BE2C (cell line): ENCODE measurements at regions not wholly inside any gene's neighbourhood (a gene's known extent, or its start where the extent isn't known, plus 50 kb on each side); places are given as distances from the start of the nearest gene placed in this dataset.
"Not testable (repeated sequence)": the region's sequence is repeated elsewhere in the genome, so short reads cannot be mapped to it uniquely, and the experiment has no call there.

ENCODE experiments used
- DNase-seq: peaks from one replicate; pipeline ENCODE4 v3.0.0-alpha.2; 2020
- H3K27me3 ChIP-seq: fragments of 250-450 bp; sonication (Bioruptor Pico); 2 replicates; pipeline ENCODE4 v1.5.1; 2020; ENCODE audit warnings: mild to moderate bottlenecking
- H3K36me3 ChIP-seq: fragments of 250-450 bp; sonication (Bioruptor Pico); 2 replicates; pipeline ENCODE4 v1.5.1; 2020; ENCODE audit warnings: mild to moderate bottlenecking
- H3K4me1 ChIP-seq: fragments of 250-450 bp; sonication (Bioruptor Pico); 2 replicates; pipeline ENCODE4 v1.5.1; 2020
- H3K4me3 ChIP-seq: 2 replicates; pipeline ENCODE4 v1.5.1; 2011; ENCODE audit warnings: low read depth, low read length
- H3K9me3 ChIP-seq: fragments of 250-450 bp; sonication (Bioruptor Pico); 2 replicates; pipeline ENCODE4 v1.5.1; 2020
- TF ChIP-seq, protein P1 (sequence below): IDR thresholded peaks from 2 replicates; pipeline ENCODE4 v1.5.1; 2012; ENCODE audit warnings: mild to moderate bottlenecking, low read depth, low read length

DNA sequence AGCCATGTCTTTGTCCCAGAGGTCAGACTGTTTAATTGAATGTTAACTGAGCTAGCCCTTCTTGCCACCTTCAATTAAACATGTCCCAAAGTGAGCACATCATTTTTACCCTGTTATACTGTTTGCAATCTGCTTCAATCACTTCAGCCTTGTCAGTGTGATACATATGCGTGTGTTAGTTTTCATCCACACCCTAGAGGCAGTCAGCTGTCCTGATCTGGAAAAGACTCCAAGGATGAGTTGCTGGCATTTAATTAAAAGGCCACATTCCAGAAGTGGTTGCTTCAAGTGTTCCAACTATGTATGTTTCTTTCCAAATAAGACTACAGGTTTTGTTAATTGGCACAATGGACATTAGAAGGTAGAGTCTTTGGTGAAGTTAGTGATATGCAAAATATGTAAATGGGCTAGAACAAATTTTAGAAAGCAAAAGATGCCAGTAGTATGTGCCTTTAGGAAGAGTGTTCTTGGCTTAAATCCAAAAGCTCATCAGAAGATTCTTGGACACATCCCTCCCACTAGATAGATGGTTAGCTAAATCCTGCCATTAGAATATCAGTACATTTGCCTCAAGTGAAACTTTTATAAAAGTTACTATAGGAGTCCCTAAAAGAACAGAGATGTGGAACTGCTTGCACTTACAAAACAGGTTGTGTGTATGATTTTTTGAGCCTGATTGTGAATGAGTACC is 79.5 kb upstream of the SLIT2 start:
- TF ChIP-seq, protein P1, sequence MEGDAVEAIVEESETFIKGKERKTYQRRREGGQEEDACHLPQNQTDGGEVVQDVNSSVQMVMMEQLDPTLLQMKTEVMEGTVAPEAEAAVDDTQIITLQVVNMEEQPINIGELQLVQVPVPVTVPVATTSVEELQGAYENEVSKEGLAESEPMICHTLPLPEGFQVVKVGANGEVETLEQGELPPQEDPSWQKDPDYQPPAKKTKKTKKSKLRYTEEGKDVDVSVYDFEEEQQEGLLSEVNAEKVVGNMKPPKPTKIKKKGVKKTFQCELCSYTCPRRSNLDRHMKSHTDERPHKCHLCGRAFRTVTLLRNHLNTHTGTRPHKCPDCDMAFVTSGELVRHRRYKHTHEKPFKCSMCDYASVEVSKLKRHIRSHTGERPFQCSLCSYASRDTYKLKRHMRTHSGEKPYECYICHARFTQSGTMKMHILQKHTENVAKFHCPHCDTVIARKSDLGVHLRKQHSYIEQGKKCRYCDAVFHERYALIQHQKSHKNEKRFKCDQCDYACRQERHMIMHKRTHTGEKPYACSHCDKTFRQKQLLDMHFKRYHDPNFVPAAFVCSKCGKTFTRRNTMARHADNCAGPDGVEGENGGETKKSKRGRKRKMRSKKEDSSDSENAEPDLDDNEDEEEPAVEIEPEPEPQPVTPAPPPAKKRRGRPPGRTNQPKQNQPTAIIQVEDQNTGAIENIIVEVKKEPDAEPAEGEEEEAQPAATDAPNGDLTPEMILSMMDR, result no peak

DNA sequence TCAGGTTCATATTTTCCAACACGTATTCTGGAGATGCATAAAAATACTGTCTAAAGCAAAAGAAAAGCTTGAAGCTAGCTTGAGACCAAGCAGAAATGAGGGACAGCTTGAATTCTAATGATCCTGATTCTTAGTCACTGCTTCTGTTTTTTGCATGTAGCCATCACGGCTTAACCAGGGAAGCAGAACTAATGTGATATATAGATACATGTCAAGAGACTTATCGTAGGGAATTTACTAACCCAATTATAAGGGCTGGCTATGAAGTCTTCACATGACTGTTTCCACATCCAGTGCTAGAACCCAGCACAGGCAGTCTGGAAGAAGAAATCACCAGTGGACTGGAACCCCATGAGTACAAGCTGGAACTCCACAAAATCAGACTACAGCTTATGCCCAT is 85.2 kb upstream of the SLIT2 start:
- Histone ChIP-seq H3K27me3 (no peaks in the 10 kb centered on the region), H3K9me3 (no peaks in the 10 kb centered on the region), H3K36me3 (no peaks in the 10 kb centered on the region), H3K4me1 (no peaks in the 10 kb centered on the region), H3K4me3 (no peak overlapping the region)
- no peak for DNase-seq
- TF ChIP-seq, protein P1, result no peak

More for the DNA sequence above, 79.5 kb upstream of the SLIT2 start:
- Histone ChIP-seq H3K4me1 (no peaks in the 10 kb centered on the region), H3K9me3 (no peaks in the 10 kb centered on the region), H3K36me3 (no peaks in the 10 kb centered on the region), H3K4me3 (no peak overlapping the region), H3K27me3 (no peaks in the 10 kb centered on the region)
- no peak for DNase-seq

DNA sequence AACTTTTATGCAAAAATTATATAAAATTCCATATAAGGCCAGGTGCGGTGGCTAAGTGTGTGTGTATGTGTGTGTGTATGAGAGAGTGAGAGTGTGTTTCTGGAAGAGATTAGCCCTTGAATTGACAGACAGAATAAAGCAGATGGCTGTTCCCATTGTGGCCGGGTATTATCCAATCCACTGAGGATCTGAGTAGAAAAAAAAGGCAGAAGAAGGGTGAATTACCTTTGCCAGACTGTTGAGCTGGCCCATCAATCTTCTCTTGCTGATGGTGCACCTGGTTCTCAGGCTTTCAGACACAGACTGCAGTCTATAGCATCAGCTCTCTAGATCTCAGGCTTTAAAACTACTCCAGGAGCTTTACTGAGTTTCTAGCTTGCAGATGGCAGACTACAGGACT is 92.2 kb upstream of the SLIT2 start:
- no peaks in the 10 kb centered on the region for H3K9me3 ChIP-seq
- H3K4me1 ChIP-seq, result no peaks in the 10 kb centered on the region; the same call in 1 of the 2 replicates
- no peaks in the 10 kb centered on the region for H3K36me3 ChIP-seq
- H3K4me3 ChIP-seq, result no peak overlapping the region
- TF ChIP-seq, protein P1, result no peak
- DNase-seq, result peak; percentile 38
- H3K27me3 ChIP-seq, result no peaks in the 10 kb centered on the region

DNA sequence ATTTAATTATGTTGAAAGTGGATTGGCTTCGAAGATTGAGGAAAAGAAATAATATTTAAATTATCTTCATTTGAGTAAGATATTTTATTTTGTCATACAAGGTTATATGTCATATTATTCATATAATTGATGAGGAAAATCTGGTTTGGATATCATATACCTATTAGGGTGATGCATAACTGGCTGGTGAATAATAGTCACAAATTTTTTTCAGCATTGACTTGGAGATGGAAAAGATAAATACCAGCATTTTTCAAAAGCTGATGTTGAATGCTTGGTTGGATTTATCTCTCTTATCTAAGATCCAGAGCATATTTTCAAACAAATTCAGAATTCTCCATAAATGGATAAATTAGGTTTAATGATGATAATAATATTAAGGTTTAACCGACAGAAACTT is 93.5 kb upstream of the SLIT2 start:
- DNase-seq, result no peak
- H3K36me3 ChIP-seq, result no peaks in the 10 kb centered on the region
- H3K9me3 ChIP-seq, result no peaks in the 10 kb centered on the region
- H3K4me1 ChIP-seq, result no peaks in the 10 kb centered on the region; the same call in 1 of the 2 replicates
- H3K27me3 ChIP-seq, result no peaks in the 10 kb centered on the region
- H3K4me3 ChIP-seq, result no peak overlapping the region
- TF ChIP-seq, protein P1, result no peak

DNA sequence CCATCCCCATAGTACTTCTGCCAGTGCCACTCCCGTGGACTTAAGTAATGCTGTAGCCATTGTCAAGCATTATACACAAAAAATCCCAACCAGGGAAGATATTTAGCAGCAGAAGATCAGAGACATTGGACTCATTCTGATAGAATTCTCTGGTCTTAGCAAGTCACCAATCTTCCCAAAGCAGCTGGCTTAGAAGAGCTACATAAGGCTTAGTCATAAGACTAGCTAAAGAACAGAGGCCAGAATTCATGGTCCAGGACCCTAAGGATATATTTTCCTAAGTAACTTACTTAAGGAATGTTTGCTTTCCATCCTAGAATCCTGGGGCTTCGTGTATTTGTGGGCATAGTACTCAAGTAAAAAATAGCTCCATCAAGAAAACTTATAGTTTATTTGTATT is 100.3 kb upstream of the SLIT2 start:
- TF ChIP-seq, protein P1, result no peak
- Histone ChIP-seq H3K4me1 (no peaks in the 10 kb centered on the region), H3K4me3 (no peak overlapping the region), H3K27me3 (no peaks in the 10 kb centered on the region), H3K9me3 (no peaks in the 10 kb centered on the region), H3K36me3 (no peaks in the 10 kb centered on the region)
- DNase-seq, result no peak

DNA sequence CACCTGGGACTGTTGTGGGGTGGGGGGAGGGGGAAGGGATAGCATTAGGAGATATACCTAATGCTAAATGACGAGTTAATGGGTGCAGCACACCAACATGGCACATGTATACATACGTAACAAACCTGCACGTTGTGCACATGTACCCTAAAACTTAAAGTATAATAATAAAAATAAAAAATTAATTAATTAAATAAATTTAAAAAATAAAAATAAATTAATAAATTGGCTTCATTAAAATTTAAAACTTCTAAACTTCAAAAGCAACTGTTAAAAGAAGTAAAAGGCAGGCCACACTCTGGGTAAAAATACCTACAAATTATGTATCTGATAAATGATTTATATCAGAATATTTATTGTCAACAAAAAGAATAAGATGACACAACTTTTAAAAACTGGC is 102.6 kb upstream of the SLIT2 start:
- H3K4me1 ChIP-seq, H3K9me3 ChIP-seq, H3K36me3 ChIP-seq, H3K4me3 ChIP-seq, DNase-seq, H3K27me3 ChIP-seq: not testable (repeated sequence)
